NT2/D1 (cell line): ENCODE measurements at regions not wholly inside any gene's neighbourhood (a gene's known extent, or its start where the extent isn't known, plus 50 kb on each side); places are given as distances from the start of the nearest gene placed in this dataset.

Experiments used
- SUZ12 ChIP-seq: IDR thresholded peaks from 2 replicates; pipeline ENCODE4 v1.6.1; 2011; ENCODE audit not compliant: insufficient read length, insufficient read depth; ENCODE audit errors: extremely low read depth
- YY1 ChIP-seq: IDR thresholded peaks from 2 replicates; pipeline ENCODE4 v1.6.1; 2011; ENCODE audit not compliant: insufficient read length, insufficient read depth
- ZNF274 ChIP-seq: IDR thresholded peaks from 2 replicates; pipeline ENCODE4 v1.6.1; 2011; ENCODE audit warnings: mild to moderate bottlenecking, low read depth, low read length

GRCh38 chrX:20511792-20512191 is 245.1 kb upstream of the RPS6KA3 start:
- TF ChIP-seq SUZ12 (no peak), ZNF274 (no peak), YY1 (no peak)
